Tibial nerve (tissue), 4 donors: ENCODE measurements at regions not wholly inside any gene's neighbourhood (a gene's known extent, or its start where the extent isn't known, plus 50 kb on each side); places are given as distances from the start of the nearest gene placed in this dataset.
"Not testable (repeated sequence)": the region's sequence is repeated elsewhere in the genome, so short reads cannot be mapped to it uniquely, and the experiment has no call there.

Experiments
- DNase-seq, 2 donors: peaks; one replicate each; pipeline ENCODE4 v3.0.0-alpha.2; 2019; ENCODE audit warnings: low spot score in 2 of 2
- H3K27ac ChIP-seq, 4 donors: fragments of 200-600 bp; sonication (generic) in 3 of 4; one replicate each; pipeline ENCODE4 v1.5.1; 2017 to 2019; ENCODE audit warnings: mild to moderate bottlenecking in 1 of 4
- H3K27me3 ChIP-seq, 2 donors: fragments of 200-600 bp; sonication (generic) in 1 of 2; one replicate each; pipeline versions ENCODE4 v1.5.1 to v1.6.0; 2017 to 2019
- H3K36me3 ChIP-seq, 3 donors: fragments of 200-600 bp; sonication (generic); one replicate each; pipeline ENCODE4 v1.5.1; 2018 to 2019
- H3K4me1 ChIP-seq, 4 donors: fragments of 200-600 bp; sonication (generic) in 3 of 4; one replicate each; pipeline ENCODE4 v1.5.1; 2017 to 2019
- H3K4me3 ChIP-seq, 4 donors: fragments of 200-600 bp; sonication (generic) in 3 of 4; one replicate each; pipeline ENCODE4 v1.5.1; 2017 to 2019; ENCODE audit warnings: mild to moderate bottlenecking in 1 of 4, moderate library complexity in 1 of 4
- H3K9me3 ChIP-seq, 4 donors: fragments of 200-600 bp; sonication (generic) in 3 of 4; one replicate each; pipeline ENCODE4 v1.5.1; 2017 to 2019
- EP300 ChIP-seq, 2 donors: sonication (generic); formaldehyde crosslinking; IDR thresholded peaks; one replicate each; pipeline ENCODE4 v1.6.1; 2017; ENCODE audit warnings: antibody characterized with exemption in 2 of 2, mild to moderate bottlenecking in 1 of 2
- POLR2A ChIP-seq, 2 donors: fragments of 450-650 bp; IDR thresholded peaks; one replicate each; pipeline ENCODE4 v1.6.1; 2017; ENCODE audit warnings: antibody characterized with exemption in 2 of 2, mild to moderate bottlenecking in 2 of 2, moderate library complexity in 2 of 2
- WGBS, 2 donors: methylation state at CpG; one replicate each; pipeline ENCODE4 v1.1.5; 2018; 5-methylcytosine and 5-hydroxymethylcytosine counted together
- TF ChIP-seq, protein P1 (sequence below), 5 experiments: fragments of 200-600 bp in 3 of 5; fragments of 450-650 bp in 2 of 5; sonication (generic) in 3 of 5; IDR thresholded peaks; one replicate each; pipeline ENCODE4 v1.5.1; 2016 to 2019; ENCODE audit warnings: antibody characterized with exemption in 5 of 5, mild to moderate bottlenecking in 3 of 5, moderate library complexity in 2 of 5

GRCh38 chr9:65449886-65450610 lies 165.0 kb upstream of the FOXD4L5 start:
- 20 to 67% methylated on average over 1 to 9 of the region's 12 CpGs for WGBS, 2 donors
- H3K4me1 ChIP-seq, DNase-seq, H3K27me3 ChIP-seq, H3K36me3 ChIP-seq, H3K4me3 ChIP-seq, H3K27ac ChIP-seq: not testable (repeated sequence)
- peaks cover 0 to 12% (median 0%) of the 10 kb centered on the region in 4 donors for H3K9me3 ChIP-seq

GRCh38 chr9:65449423-65449822 lies 164.4 kb upstream of the FOXD4L5 start:
- H3K4me3 ChIP-seq: no peak overlapping the region
- DNase-seq: no peak
- 71 to 76% methylated on average over 6 of the region's 6 CpGs for WGBS, 2 donors
- no peaks in the 10 kb centered on the region for H3K4me1 ChIP-seq
- no peaks in the 10 kb centered on the region for H3K36me3 ChIP-seq
- no peak for TF ChIP-seq POLR2A (IDR thresholded peaks at IDR 0.05)
- no peak for TF ChIP-seq EP300 (IDR thresholded peaks at IDR 0.05)
- TF ChIP-seq, protein P1, sequence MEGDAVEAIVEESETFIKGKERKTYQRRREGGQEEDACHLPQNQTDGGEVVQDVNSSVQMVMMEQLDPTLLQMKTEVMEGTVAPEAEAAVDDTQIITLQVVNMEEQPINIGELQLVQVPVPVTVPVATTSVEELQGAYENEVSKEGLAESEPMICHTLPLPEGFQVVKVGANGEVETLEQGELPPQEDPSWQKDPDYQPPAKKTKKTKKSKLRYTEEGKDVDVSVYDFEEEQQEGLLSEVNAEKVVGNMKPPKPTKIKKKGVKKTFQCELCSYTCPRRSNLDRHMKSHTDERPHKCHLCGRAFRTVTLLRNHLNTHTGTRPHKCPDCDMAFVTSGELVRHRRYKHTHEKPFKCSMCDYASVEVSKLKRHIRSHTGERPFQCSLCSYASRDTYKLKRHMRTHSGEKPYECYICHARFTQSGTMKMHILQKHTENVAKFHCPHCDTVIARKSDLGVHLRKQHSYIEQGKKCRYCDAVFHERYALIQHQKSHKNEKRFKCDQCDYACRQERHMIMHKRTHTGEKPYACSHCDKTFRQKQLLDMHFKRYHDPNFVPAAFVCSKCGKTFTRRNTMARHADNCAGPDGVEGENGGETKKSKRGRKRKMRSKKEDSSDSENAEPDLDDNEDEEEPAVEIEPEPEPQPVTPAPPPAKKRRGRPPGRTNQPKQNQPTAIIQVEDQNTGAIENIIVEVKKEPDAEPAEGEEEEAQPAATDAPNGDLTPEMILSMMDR (IDR thresholded peaks at IDR 0.05): no peak
- no peaks in the 10 kb centered on the region for H3K27me3 ChIP-seq
- H3K9me3 ChIP-seq: peaks cover 0 to 15% (median 0%) of the 10 kb centered on the region in 4 donors
- no peak overlapping the region for H3K27ac ChIP-seq

GRCh38 chr9:65447146-65447545 lies 162.1 kb upstream of the FOXD4L5 start:
- H3K4me1 ChIP-seq, H3K4me3 ChIP-seq, H3K27ac ChIP-seq, DNase-seq, H3K27me3 ChIP-seq, H3K36me3 ChIP-seq: not testable (repeated sequence)
- 72 to 87% methylated on average over 5 to 7 of the region's 7 CpGs for WGBS, 2 donors
- peaks cover 0 to 11% (median 0%) of the 10 kb centered on the region in 4 donors for H3K9me3 ChIP-seq

DNA sequence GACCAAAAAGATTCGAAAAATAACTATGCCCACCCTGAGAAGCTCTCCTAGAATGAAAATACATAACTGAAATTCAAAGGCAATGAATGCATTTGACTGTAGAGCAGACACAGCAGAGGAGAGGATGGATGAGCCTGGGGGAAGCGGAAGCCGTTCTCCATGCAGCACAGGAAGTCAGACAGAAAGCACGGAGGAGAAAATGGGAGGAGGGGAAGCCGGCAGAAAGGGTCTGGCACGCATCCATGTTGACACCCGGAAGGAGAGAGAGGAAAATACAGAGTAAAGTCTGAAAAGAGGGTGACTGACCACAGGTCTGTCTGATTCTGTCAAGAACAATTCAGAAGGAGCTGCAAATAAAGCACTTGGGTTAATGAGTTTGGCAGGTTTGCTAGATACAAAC lies 161.0 kb upstream of the FOXD4L5 start:
- H3K4me1 ChIP-seq, DNase-seq, H3K4me3 ChIP-seq, H3K27me3 ChIP-seq, H3K27ac ChIP-seq, H3K36me3 ChIP-seq: not testable (repeated sequence)
- peaks cover 0 to 11% (median 0%) of the 10 kb centered on the region in 4 donors for H3K9me3 ChIP-seq
- WGBS, 2 donors: 82 to 91% methylated on average over 7 of the region's 7 CpGs

GRCh38 chr9:65444943-65445342 lies 159.9 kb upstream of the FOXD4L5 start:
- Histone ChIP-seq H3K27me3 (no peaks in the 10 kb centered on the region), H3K4me1 (no peaks in the 10 kb centered on the region), H3K27ac (no peak overlapping the region), H3K36me3 (no peaks in the 10 kb centered on the region), H3K9me3 (peaks cover 0 to 11% (median 0%) of the 10 kb centered on the region in 4 donors), H3K4me3 (no peak overlapping the region)
- WGBS, 2 donors: 71 to 85% methylated on average over 8 of the region's 8 CpGs
- no peak for TF ChIP-seq POLR2A (IDR thresholded peaks at IDR 0.05)
- TF ChIP-seq, protein P1 (IDR thresholded peaks at IDR 0.05): no peak
- no peak for TF ChIP-seq EP300 (IDR thresholded peaks at IDR 0.05)
- no peak for DNase-seq

- not testable (repeated sequence) for H3K4me1 ChIP-seq, H3K27me3 ChIP-seq, H3K27ac ChIP-seq, DNase-seq, H3K36me3 ChIP-seq, H3K4me3 ChIP-seq
- WGBS, 2 donors: 89 to 92% methylated on average over 12 of the region's 12 CpGs
- H3K9me3 ChIP-seq: peaks cover 0 to 13% (median 0%) of the 10 kb centered on the region in 4 donors
Observed at GRCh38 chr9:65442116-65442515, 157.1 kb upstream of the FOXD4L5 start.

- H3K27ac ChIP-seq, H3K27me3 ChIP-seq, H3K4me1 ChIP-seq, H3K36me3 ChIP-seq, H3K4me3 ChIP-seq, DNase-seq: not testable (repeated sequence)
- 92 to 94% methylated on average over 10 of the region's 10 CpGs for WGBS, 2 donors
- peaks cover 0 to 17% (median 0%) of the 10 kb centered on the region in 4 donors for H3K9me3 ChIP-seq
Observed at GRCh38 chr9:65441324-65441920, 156.4 kb upstream of the FOXD4L5 start.
